ENCODE measurements at regions not wholly inside any gene's neighbourhood (a gene's known extent, or its start where the extent isn't known, plus 50 kb on each side); places are given as distances from the start of the nearest gene placed in this dataset.

GRCh38 chr4:141899541-141899940, 263.2 kb downstream of the IL15 start:
- TF ChIP-seq CEBPB (IDR thresholded peaks at IDR 0.05) (no peak), EP300 (IDR thresholded peaks at IDR 0.05; ENCODE audit: borderline replicate concordance) (no peak), EGR1 (IDR thresholded peaks at IDR 0.05) (no peak), CREB1 (IDR thresholded peaks at IDR 0.05; ENCODE audit: low read depth) (no peak)
